LHCN-M2 (cell line): ENCODE measurements at regions not wholly inside any gene's neighbourhood (a gene's known extent, or its start where the extent isn't known, plus 50 kb on each side); places are given as distances from the start of the nearest gene placed in this dataset.

Experiments
- DNase-seq: peaks from one replicate; pipeline ENCODE4 v3.0.0-alpha.2; 2012; ENCODE audit warnings: low read depth

DNA sequence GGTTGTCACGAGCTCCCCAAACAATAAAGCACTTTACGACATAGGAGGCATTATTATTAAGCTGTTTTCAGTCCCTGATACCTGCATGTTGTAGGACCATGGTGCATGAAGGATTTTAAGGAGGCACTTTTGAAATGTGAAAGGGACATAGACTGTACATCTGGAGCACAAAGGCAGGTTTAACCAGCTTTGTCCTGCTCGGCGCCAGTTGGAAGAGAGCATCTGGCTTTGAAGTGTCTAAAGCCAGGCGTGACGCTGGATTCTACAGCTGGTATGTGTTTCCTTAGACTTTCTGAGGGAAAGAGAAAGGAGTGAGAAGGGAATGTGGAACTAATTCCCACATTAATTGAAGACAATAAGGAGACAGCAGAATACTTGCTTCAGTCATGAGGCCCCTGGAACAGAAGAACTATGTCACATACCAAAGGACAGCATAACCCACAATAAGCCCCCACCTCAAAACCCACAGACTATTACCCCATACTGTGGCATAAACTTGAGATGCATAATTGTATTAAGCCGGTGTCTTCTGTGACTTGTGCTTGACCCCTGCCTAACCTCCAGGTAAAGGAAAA is 381.0 kb upstream of the MEX3C start:
- DNase-seq: no peak

DNA sequence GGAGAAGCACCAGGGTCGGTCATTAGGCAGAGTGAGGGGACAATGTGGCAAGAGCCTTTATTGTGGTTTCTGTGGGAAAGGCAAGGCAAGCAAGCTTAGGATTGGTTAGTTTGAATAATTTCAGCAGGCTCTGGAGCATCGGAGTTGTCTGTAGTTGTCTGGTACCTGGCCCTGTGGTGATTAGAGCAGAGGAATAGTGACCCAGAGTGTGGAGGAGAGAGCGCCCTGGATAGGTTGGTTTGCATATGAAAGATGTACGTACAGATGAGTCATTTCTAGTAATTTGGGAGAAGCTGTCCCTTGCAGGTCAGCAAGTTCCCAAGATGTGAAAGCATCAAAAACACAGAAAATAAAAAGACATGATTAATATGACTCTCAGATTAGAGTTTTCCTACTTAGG is 383.1 kb upstream of the MEX3C start:
- no peak for DNase-seq

DNA sequence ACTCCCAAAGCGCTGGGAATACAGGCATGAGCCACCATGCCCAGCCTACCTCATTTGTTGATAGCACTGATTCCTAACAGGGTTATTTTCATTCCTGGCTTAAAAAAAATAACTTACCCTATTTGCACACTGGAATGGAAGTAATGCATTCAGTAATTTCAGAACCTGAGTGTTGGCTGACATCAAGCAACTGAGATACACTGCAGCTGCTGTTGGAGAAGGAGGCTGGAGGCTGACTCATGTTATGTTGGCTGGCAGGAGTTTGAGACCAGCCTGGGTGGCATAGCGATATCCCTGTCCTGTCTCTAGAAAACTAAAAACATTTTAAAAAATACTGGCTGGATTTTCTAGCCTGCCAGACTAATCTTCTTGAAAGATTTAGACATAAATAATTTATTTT is 385.1 kb upstream of the MEX3C start:
- DNase-seq: no peak

DNA sequence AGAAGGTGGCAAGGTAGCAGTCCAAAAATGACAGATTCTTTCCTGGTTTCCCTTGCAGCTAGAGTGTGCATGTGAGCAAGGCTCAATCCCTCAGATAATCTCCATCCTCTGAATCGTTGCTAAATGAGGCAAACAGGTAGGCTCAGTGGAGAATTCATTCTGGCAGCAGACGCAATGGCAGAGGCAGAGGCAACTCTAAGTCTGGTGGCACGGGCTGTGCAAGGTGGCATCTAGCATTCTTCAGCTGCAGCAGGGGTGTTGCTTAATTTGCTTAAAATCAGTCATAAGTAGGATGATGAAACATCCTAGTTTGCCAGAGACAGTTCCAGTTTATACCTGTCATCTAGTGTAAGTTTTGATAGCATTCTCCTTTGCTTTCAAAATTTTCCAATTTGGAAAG is 391.1 kb upstream of the MEX3C start:
- no peak for DNase-seq

DNA sequence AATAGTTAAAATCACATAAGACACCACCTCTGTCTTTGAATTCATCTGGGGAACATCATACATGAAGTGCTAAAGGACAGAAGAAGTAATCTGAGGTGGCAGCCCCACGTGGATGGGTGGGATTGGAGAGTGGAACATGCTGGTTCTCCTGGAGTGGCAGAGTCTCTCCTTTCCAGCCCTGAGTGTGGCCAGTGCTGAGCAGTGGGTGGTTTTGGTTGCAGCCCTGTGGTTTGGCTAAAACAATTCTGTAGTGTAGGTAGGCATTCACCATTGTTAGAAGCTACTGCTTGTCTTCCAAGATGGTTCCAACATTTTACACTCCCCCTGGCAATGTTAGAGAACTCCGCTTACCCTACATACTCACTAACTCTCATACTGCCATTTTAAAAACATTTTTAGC is 396.4 kb upstream of the MEX3C start:
- DNase-seq: no peak

DNA sequence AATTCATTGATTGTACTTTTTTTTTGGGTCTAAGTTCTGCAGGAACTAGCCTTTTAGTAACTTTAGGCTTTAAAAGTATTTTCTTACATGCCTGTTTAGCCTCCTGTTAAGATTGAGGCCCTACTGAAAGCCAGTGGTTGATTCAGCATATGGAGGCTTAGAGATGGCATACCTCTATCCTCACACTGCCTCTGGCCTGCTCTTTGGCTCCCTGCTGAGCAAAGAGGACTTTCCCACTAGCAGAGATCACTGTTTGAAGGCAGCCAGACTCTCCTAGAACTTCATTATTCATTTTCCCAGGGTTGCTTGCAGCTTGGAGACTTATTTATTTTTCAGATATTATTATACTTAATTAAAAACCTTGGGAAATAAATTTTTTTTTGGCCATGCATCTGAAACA is 405.6 kb upstream of the MEX3C start:
- DNase-seq: no peak

DNA sequence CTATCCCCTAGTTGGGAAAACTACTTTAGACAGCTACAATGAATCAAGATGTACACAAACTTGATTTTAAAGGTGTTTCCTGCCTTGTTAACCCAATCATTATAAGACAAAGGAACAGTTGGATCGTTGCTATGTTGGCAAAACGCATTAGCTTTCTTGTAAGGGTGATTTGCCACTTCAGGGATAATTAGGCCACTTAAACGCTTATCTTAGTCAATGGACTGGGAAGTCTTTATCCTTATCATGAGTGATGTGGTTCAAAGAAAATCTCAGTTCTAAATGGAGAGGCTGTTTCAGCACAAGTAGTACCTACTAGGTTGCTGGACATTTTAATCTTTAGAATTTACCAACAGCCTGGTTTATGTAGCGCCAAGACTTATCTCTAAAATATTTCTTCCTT is 406.1 kb upstream of the MEX3C start:
- no peak for DNase-seq

DNA sequence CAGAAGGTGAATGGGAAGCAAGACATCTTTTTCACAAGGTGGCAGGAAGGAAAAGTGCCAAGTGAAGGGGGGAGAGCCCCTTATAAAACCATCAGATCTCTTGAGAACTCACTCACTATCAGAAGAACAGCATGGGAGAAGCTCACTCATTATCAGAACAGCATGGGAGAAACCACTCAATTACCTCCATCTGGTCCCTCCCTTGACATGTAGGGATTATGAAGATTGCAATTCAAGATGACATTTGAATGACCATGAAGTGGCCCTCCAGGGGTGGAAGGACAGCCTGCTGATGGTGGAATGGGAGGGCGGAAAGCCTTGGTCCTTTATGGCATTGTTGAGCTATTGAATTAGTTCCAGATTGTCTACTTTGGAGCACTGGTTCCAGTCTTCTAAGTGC is 413.0 kb upstream of the MEX3C start:
- no peak for DNase-seq

DNA sequence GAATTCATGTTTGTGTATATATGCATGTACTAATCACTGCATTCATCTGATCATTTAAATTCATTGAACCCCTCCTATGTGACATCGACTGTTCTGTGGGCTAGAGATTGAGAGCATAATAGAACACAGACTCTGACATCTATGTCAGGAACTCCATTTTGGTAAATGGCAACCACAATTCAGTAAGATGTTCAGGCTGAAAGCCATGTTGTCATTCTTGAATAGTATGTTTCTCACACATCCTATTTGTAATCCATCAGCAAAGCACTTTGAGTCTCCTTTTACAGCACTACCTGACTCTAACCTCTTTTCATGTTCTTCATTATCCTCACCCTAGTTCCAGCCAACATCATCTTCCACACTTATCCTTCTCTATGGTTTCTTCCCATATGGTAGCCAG is 413.8 kb upstream of the MEX3C start:
- DNase-seq: no peak

DNA sequence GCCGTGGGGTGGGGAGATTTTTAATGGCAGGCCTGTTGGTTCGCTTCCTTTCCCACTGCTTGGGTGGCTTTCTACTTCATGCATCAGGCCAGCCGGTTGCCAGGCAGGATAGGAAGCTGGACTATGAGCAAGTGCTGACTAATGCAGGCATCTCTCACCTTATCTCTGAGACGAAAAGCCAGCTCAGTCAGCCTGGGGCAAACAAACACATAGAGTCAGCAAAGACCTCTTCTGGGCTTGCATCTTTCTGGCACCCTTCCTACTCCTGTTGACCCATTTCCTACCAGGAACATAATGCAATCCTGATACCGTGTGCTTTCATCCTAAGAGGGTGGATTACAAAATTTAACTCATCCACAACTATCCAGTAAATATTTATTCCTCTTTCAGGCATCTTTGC is 416.6 kb upstream of the MEX3C start:
- DNase-seq: no peak

DNA sequence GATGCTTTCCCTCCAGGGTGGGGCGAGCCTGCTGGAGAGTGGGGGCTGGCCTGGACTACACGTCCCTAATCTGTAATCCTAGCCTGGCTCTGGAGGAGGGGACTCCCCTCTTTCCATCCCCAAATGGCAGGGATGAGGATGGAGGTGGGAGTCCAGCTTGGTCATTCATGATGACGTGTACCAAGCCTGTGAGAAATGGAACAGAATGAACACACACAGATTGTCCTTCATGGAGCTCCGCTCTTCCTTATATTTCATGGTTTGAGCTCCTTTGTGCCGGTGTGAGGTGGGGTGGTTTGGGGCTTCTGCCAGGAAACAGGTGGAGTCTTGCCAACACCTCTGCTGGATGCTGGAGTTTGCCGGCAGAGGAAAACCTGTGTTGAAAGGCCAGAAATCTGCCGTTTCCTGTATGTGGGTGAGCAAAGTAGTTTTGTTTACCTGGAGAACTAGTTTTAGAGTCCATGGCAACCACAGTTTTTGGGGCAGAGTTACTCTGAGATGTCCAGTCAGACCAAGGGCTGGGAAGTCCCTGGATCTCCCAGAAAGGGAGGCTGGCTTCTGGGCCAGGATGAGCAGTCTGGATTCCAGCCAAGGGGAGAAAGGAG is 417.6 kb upstream of the MEX3C start:
- no peak for DNase-seq

DNA sequence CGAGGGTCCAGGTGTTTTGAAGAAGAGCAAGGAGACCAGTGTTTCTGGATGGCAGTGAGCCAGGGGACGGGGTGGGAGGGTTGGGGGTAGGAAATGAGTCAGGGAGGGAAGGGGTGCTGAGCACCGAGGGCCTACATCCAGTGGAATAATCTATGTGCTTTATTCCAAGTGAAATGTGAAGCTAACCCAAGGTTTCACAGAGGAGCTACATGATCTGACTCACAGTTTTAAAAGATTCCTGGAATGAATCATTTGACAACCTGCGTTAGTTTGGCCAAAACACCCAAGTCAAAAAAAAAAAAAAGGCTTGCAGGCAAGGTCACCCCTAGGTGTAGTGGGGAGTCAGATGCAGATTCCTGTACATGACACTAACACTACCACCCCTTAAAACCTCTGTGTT is 419.7 kb upstream of the MEX3C start:
- no peak for DNase-seq

DNA sequence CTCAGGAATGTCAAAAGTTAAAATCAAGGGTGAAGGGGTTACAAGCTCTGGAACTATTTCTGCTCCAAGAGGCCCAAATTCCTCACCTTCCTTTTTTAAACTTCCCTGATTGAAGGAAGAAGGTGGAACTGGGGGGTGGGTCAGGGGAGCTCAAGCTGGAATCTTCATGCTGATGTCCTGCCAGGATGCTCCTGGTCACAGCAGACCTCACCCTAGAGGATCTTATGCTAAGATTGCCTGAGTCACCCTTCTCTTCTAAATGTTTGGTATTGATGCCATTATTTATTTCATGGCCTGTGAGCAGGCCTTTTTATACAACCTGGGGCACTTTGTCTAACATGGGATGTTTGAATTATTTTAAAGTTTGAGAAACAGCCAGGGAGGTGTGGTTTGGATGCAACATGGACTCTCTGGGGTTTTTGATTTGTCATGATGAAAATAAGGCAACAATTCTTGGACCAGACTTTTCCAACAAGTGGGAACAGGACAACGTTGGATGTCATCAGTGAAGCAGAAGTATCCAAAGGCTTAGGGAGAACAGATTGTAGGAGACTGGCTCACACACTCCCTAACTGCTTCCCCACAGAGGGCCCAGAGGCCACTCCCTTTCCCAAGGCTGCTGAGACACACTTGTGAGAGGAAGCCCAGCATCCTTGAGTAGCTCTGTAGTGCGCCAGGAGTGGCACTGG is 420.2 kb upstream of the MEX3C start:
- DNase-seq: no peak

DNA sequence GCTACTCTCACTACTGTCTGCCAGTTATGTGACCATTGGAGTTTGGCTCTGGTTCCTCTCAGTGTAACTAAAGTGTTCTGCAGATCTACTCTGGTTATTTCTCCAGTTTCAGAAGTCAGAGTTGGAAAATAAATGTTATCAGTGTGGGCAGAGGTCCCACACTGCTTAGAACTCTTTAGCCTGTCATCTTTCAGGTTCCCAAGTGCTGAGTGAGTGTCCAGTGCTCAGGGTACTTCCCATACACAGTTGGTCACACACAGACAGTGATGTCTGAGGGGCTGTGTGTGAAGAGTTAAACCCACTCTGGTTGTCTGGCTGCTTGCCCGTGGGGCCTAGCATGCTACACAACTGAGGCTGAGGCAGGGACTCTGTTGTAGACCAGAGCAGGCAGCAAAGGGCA is 421.8 kb upstream of the MEX3C start:
- DNase-seq: no peak

DNA sequence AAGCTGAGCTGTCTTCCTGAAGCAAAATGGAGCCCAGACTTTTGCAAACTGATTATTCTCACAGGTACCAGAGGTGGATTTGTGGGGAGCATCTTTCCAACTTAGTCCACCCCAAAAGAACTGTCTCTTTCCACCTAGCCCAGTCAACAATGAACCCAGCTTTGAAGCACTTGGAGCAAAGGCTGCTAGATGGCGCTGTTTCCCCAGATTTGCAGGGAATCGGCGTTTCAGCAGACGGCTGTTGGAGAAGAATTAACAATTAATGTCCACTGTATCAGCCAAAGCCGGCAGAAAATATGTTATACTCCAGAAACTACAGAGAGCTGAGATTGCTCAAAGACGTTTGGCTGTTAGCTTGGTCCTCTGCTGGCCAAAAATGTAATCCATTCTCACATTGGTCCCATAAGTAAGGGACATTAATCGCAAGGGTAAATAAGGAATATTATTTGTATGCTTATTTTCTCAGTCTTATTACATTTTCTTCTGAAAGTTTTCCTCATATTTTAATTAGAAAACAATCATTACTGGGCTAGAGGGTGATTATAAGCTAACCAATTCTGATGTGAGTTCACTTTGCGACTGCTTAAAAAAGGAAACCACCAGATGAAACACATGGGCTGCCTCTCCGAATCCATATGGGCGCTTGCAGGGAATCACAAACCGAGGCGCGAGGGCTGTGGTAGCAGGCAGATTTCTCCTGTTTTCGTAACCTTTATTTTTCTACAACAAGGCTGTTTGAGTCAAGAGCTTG is 423.8 kb upstream of the MEX3C start:
- DNase-seq: no peak

DNA sequence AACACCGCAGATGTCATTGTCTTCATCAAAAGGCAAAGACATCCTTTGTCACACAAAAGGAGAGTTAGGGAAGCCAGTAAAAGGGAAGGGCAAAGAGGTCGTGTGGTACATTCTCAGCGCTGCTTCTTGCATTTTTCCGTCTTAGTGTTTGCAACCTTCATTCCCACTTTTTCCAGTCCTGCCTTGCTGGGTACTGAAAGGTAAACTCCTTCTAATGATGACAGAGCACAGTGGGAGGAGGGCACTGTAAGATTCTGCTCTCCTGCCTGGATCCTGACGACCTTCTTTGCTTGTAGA is 424.3 kb upstream of the MEX3C start:
- no peak for DNase-seq

DNA sequence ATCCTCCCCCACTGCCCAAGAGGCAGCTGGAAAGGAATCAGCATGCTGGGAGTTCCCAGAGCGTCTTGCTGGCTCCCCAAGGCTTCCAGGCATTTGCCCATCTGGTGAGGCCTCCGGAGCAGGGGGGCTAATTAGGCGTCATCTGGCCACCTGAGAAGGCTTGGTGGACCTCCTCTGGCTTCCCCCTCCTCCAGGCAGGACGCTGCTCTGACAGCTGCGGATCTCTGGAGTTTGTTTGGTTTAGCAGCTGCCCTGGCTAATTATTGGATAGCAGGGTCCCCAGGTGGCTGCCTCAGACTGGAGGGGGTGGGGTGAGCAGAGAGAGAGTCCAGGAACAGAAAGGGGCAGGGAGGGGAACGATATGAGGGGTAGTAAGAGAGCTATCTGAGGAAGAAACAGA is 425.2 kb upstream of the MEX3C start:
- no peak for DNase-seq

DNA sequence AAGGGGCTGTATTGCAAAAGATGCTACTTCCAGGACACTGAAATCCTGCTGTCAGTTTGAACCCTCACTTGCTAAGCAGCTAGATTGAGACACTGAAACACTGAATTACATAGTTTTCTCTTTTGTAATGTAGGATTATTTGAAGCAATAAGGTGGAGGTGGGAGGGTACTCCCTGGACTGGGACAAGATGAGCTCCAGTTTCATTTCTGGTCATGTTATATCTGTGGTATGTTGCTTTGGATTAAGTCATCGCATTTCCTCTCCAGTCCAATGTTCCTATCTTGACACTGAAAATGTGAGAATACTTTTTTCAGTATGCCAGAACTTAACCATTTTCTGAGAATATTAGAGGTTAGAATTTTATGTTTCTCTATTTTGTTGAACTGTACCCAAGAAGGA is 426.2 kb upstream of the MEX3C start:
- no peak for DNase-seq

DNA sequence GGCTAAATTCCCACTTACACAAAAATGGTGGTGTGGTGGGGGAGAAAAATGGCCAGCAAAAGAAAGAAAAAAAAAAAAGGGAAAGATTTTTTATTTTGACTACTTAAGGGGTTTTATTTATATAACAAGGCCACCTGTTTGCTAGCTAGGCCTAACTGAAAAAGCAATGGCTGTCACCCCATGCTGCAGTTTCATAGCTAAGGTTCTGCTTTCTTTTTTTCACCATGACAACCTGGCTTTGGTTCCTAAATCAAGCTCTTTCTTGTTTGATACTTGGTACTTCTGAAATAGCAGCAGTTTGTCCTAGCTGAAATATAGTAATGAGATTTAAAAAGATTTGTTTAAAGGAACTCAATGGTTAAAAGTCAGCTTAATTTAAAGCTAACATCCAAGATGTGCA is 433.2 kb upstream of the MEX3C start:
- DNase-seq: no peak

DNA sequence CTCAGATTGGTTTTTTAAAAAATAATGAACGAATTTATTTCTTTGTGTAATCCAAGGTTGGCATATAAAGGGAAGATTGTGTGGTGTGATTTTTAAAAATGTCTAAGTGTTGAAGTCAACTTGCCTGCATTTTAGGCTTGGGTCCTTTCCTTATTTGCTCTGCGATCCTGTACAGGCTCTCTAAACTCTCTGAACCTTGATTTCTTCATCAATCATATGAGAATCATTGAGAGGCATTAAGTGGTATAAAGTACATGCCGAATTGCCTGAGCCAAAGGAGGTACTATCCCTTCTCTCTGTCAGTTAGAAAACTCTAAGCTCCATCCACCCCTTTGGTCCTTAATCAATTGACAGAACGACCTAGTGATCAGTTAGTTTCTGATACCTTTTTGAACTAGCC is 440.4 kb upstream of the MEX3C start:
- DNase-seq: no peak

DNA sequence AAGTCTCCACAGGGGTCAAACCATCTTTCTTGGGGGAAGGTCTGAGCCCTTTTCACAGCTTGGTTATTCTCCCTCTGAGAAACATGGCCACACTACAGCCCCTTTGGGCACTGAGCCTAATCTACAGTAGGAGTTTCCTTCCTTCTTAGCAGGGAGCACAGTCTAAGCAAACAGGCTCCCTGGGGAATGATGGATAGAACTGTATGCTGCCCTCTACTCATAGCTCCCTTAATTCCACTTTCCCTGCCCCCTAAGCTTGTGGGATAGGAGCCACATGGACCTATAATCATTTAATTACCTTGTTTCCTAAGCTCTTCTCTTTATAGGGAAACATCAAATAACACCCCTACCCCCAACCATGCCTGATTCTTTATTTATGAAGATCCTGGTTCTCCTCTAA is 442.1 kb upstream of the MEX3C start:
- no peak for DNase-seq

DNA sequence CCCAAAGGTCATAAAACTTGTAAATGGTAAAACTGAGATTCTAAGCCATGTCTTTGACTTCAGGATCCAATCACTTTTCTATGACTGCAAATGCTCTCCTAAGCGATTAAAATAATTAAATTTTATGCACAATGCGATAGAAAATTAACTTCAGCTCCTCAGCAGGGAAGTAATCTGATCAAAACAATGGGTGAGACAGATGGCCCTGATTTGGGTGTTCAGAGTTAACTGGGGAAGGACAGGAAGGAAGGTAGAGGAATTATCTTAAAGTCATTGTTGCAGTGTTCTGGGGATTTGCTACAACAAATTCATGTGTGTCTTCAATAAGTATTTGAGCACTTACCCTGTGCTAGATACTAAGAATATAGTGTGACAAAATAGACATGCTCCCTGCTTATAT is 446.0 kb upstream of the MEX3C start:
- DNase-seq: no peak

DNA sequence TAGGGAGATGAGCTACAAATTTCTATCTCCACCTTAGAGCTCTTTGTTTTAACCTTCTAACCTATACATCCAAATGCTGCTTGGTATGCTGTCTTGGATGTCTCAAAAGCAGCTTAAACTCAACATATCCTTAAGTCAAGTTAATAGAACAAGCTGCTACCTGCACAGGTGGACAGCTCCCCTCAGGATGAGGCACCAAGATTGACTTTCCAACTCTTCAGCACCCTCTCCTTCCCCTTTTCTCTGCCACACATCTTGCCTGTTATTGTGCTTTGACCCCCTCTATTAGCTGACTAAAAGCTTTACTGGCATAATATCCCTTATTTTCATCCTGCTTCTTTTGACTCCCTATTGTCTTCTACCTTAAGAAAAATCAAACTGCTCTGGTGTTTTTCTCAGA is 448.1 kb upstream of the MEX3C start:
- DNase-seq: no peak
